ENCODE measurements at regions not wholly inside any gene's neighbourhood (a gene's known extent, or its start where the extent isn't known, plus 50 kb on each side); places are given as distances from the start of the nearest gene placed in this dataset.
"Not testable (repeated sequence)": the region's sequence is repeated elsewhere in the genome, so short reads cannot be mapped to it uniquely, and the experiment has no call there.

DNA sequence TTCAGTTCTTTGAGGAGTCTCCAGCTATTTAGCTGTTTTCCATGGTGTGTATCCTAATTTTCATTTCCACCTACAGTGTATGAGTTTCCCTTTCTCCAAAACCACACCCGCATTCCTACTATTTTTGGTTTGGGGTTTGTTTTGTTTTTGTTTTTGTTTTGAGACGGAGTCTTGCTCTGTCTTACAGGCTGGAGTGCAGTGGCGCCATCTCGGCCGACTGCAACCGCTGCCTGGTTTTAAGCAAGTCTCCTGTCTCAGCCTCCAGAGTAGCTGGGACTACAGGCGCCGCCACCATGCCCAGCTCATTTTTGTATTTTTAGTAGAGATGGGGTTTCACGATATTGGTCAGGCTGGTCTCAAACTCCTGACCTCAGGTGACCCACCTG lies 155.2 kb downstream of the CCDC74A start:
- TF ChIP-seq, protein P1, sequence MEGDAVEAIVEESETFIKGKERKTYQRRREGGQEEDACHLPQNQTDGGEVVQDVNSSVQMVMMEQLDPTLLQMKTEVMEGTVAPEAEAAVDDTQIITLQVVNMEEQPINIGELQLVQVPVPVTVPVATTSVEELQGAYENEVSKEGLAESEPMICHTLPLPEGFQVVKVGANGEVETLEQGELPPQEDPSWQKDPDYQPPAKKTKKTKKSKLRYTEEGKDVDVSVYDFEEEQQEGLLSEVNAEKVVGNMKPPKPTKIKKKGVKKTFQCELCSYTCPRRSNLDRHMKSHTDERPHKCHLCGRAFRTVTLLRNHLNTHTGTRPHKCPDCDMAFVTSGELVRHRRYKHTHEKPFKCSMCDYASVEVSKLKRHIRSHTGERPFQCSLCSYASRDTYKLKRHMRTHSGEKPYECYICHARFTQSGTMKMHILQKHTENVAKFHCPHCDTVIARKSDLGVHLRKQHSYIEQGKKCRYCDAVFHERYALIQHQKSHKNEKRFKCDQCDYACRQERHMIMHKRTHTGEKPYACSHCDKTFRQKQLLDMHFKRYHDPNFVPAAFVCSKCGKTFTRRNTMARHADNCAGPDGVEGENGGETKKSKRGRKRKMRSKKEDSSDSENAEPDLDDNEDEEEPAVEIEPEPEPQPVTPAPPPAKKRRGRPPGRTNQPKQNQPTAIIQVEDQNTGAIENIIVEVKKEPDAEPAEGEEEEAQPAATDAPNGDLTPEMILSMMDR (IDR thresholded peaks at IDR 0.05; ENCODE audit: borderline replicate concordance, extremely low read depth, low read length, poor library complexity, severe bottlenecking) = not testable (repeated sequence)
- not testable (repeated sequence) for TF ChIP-seq EZH2 (IDR thresholded peaks at IDR 0.05; ENCODE audit: borderline replicate concordance, low read depth, low read length, severe bottlenecking)

Measured in DND-41 (cell line).